Breast epithelium (tissue), 3 donors: ENCODE measurements at regions not wholly inside any gene's neighbourhood (a gene's known extent, or its start where the extent isn't known, plus 50 kb on each side); places are given as distances from the start of the nearest gene placed in this dataset.

Source experiments
- CTCF ChIP-seq, 3 donors: fragments of 450-650 bp; IDR thresholded peaks; one replicate each; pipeline ENCODE4 v1.5.1; 2016 to 2017; ENCODE audit warnings: antibody characterized with exemption in 3 of 3, mild to moderate bottlenecking in 3 of 3, moderate library complexity in 3 of 3
- POLR2A ChIP-seq: fragments of 450-650 bp; IDR thresholded peaks from one replicate; pipeline ENCODE4 v1.6.1; 2016; ENCODE audit warnings: antibody characterized with exemption, mild to moderate bottlenecking, moderate library complexity
- POLR2AphosphoS5 ChIP-seq, 3 donors: sonication (generic); formaldehyde crosslinking; IDR thresholded peaks; one replicate each; pipeline ENCODE4 v1.6.1; 2017; ENCODE audit warnings: antibody characterized with exemption in 3 of 3

GRCh38 chr1:106910798-106911197 is 145.7 kb upstream of the PRMT6 start:
- TF ChIP-seq POLR2AphosphoS5 (IDR thresholded peaks at IDR 0.05) = no peak
- no peak for TF ChIP-seq CTCF (IDR thresholded peaks at IDR 0.05)
- TF ChIP-seq POLR2A = no peak
